Kidney (tissue), 13 donors: ENCODE measurements at regions not wholly inside any gene's neighbourhood (a gene's known extent, or its start where the extent isn't known, plus 50 kb on each side); places are given as distances from the start of the nearest gene placed in this dataset.
A peak's percentile ranks its signal among the peaks of the same experiment; 100 is the strongest.

Source experiments
- DNase-seq, 5 donors: peaks; one replicate each; pipeline ENCODE4 v3.0.0-alpha.2; 2013 to 2020
- FAIRE-seq: peaks from 2 replicates; lab custom pipeline; 2012; peaks lifted over from hg19 to GRCh38; lab: Jason Lieb, UNC
- H3K27ac ChIP-seq, 2 donors: one replicate each; pipeline ENCODE4 v1.7.0; 2013; ENCODE audit warnings: low read depth in 2 of 2, low read length in 2 of 2, inconsistent platforms in 1 of 2
- H3K27me3 ChIP-seq: one replicate; pipeline ENCODE4 v1.7.1; 2013; ENCODE audit warnings: low read length, inconsistent platforms; ENCODE audit not compliant: control insufficient read depth, insufficient read depth
- H3K36me3 ChIP-seq, 3 donors: one replicate each; pipeline versions ENCODE4 v1.7.0 to v1.7.1; 2013; ENCODE audit warnings: low read length in 3 of 3, control low read depth in 1 of 3, inconsistent platforms in 1 of 3; ENCODE audit not compliant: insufficient read depth in 3 of 3, control insufficient read depth in 2 of 3
- H3K4me1 ChIP-seq, 3 donors: one replicate each; pipeline versions ENCODE4 v1.7.0 to v1.7.1; 2013; ENCODE audit warnings: low read length in 3 of 3, inconsistent platforms in 1 of 3, low read depth in 1 of 3; ENCODE audit not compliant: control insufficient read depth in 2 of 3, insufficient read depth in 2 of 3
- H3K4me3 ChIP-seq, 3 donors: one replicate each; pipeline versions ENCODE4 v1.7.0 to v1.8.1; 2013; ENCODE audit warnings: low read length in 3 of 3, control low read depth in 1 of 3, inconsistent platforms in 1 of 3
- H3K9ac ChIP-seq, 3 donors: one replicate each; pipeline versions ENCODE4 v1.7.0 to v1.7.1; 2013; ENCODE audit warnings: low read length in 3 of 3, control low read depth in 1 of 3, inconsistent platforms in 1 of 3
- H3K9me3 ChIP-seq, 3 donors: one replicate each; pipeline versions ENCODE4 v1.7.0 to v1.7.1; 2013; ENCODE audit warnings: low read length in 3 of 3, control low read depth in 1 of 3, inconsistent platforms in 1 of 3; ENCODE audit not compliant: control insufficient read depth in 2 of 3, insufficient read depth in 1 of 3
- intact Hi-C: fragments of 100-400 bp; cut with DNase I; formaldehyde crosslinking; loops from one replicate; pipeline ENCODE4 v1.11.1; 2022
- TF ChIP-seq, protein P1 (sequence below): IDR thresholded peaks from 3 replicates; pipeline ENCODE4 v1.5.1; 2012; ENCODE audit warnings: mild to moderate bottlenecking, moderate library complexity, borderline replicate concordance; ENCODE audit not compliant: insufficient read depth; ENCODE audit errors: extremely low read depth
- donor health status: control.
- donor health status: control.
- donor health status: control.
- donor health status: control.
- donor health status: control.
- donor health status: DM: yes; HTN: yes; CAD: no.
- donor health status: Normal renal cell carcinoma (clear cell type).

DNA sequence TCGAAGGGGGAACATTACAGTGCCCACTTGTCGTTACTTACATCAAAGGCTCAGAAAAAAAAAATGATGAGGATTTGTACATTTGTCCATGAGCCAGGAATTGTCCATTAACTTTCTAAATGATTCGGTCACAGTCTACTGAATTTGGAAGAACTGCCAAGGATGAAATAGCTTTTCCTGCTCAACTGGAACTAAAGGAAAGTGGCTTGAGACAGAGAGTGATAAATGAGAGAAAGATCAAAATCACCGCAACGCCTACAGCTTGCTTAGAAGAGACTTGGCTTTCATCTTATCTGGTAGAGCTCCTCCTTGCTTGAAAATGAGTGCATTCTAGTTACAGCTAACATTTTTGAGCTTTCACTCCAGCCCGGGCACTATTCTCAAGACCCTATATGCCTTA lies 55.5 kb upstream of the ADGRG2 start:
- intact Hi-C loops: no loop called here
- DNase-seq: peak in 3 of 5 donors; percentile 29 to 87 (median 84)

DNA sequence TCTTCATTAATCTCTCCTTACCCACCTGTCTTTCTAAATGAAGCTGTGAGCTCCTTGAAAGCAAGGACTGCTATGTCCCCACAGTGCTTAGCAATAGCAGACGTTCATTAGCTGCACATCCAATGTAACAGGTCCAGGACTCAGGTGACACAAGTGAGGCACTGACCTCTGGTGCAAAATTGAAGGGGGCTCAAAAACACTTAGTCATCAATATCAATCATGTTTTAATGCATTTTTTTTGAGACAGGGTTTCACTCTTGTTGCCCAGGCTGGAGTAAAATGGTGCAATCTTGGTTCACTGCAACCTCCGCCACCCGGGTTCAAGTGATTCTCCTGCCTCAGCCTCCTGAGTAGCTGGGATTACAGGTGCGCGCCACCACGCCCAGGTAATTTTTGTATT lies 56.1 kb upstream of the ADGRG2 start:
- no peak overlapping the region for H3K4me3 ChIP-seq
- DNase-seq: no peak
- H3K27me3 ChIP-seq: no peaks in the 10 kb centered on the region
- TF ChIP-seq, protein P1, sequence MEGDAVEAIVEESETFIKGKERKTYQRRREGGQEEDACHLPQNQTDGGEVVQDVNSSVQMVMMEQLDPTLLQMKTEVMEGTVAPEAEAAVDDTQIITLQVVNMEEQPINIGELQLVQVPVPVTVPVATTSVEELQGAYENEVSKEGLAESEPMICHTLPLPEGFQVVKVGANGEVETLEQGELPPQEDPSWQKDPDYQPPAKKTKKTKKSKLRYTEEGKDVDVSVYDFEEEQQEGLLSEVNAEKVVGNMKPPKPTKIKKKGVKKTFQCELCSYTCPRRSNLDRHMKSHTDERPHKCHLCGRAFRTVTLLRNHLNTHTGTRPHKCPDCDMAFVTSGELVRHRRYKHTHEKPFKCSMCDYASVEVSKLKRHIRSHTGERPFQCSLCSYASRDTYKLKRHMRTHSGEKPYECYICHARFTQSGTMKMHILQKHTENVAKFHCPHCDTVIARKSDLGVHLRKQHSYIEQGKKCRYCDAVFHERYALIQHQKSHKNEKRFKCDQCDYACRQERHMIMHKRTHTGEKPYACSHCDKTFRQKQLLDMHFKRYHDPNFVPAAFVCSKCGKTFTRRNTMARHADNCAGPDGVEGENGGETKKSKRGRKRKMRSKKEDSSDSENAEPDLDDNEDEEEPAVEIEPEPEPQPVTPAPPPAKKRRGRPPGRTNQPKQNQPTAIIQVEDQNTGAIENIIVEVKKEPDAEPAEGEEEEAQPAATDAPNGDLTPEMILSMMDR: no peak
- FAIRE-seq: no peak
- intact Hi-C loops: no loop called here
- no peak overlapping the region for H3K9ac ChIP-seq
- no peaks in the 10 kb centered on the region for H3K9me3 ChIP-seq
- H3K27ac ChIP-seq: no peak overlapping the region
- H3K4me1 ChIP-seq: no peaks in the 10 kb centered on the region
- H3K36me3 ChIP-seq: no peaks in the 10 kb centered on the region

More for the DNA sequence above, 55.5 kb upstream of the ADGRG2 start:
- Histone ChIP-seq H3K4me3 (no peak overlapping the region), H3K9me3 (no peaks in the 10 kb centered on the region), H3K27ac (no peak overlapping the region), H3K4me1 (no peaks in the 10 kb centered on the region), H3K9ac (no peak overlapping the region), H3K27me3 (no peaks in the 10 kb centered on the region), H3K36me3 (no peaks in the 10 kb centered on the region)
- TF ChIP-seq, protein P1: no peak
- FAIRE-seq: no peak

DNA sequence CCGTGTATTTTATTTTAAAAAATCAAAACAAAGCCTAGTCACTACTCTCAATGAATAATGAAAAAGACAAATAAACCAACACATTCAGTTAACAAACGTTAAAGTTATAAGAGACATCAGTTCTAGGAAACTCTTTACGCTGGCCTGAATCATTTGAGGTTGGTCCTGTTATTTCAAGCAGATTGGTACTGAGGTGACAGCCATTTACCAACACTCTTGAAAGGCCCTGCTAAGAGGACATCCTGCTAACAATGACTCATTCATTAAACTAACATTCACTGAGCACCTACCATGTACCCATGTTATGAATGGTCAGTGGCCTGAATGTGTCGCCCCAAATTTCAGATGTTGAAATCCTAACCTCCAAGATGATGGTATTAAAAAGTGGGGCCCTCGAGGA lies 57.1 kb upstream of the ADGRG2 start:
- H3K4me1 ChIP-seq: no peaks in the 10 kb centered on the region
- no peak for DNase-seq
- no peak overlapping the region for H3K27ac ChIP-seq
- intact Hi-C loops: no loop called here
- FAIRE-seq: no peak
- H3K36me3 ChIP-seq: no peaks in the 10 kb centered on the region
- TF ChIP-seq, protein P1: no peak
- H3K9me3 ChIP-seq: no peaks in the 10 kb centered on the region
- no peaks in the 10 kb centered on the region for H3K27me3 ChIP-seq
- no peak overlapping the region for H3K4me3 ChIP-seq
- no peak overlapping the region for H3K9ac ChIP-seq

- no peak overlapping the region for H3K4me3 ChIP-seq
- H3K9me3 ChIP-seq: no peaks in the 10 kb centered on the region
- no peaks in the 10 kb centered on the region for H3K27me3 ChIP-seq
- H3K27ac ChIP-seq: no peak overlapping the region
- intact Hi-C loops: no loop called here
- TF ChIP-seq, protein P1: no peak
- no peaks in the 10 kb centered on the region for H3K36me3 ChIP-seq
- DNase-seq (no peak), FAIRE-seq (no peak)
- H3K9ac ChIP-seq: no peak overlapping the region
- H3K4me1 ChIP-seq: no peaks in the 10 kb centered on the region
Measured at GRCh38 chrX:19181345-19181744, 59.1 kb upstream of the ADGRG2 start.
